Urothelium cell line (cell line): ENCODE measurements at regions not wholly inside any gene's neighbourhood (a gene's known extent, or its start where the extent isn't known, plus 50 kb on each side); places are given as distances from the start of the nearest gene placed in this dataset.

Experiments used
- DNase-seq: peaks from one replicate; pipeline ENCODE4 v3.0.0; 2011; ENCODE audit warnings: low spot score, mixed read lengths
- FAIRE-seq: peaks from 2 replicates; lab custom pipeline; 2011; peaks lifted over from hg19 to GRCh38; lab: Jason Lieb, UNC

DNA sequence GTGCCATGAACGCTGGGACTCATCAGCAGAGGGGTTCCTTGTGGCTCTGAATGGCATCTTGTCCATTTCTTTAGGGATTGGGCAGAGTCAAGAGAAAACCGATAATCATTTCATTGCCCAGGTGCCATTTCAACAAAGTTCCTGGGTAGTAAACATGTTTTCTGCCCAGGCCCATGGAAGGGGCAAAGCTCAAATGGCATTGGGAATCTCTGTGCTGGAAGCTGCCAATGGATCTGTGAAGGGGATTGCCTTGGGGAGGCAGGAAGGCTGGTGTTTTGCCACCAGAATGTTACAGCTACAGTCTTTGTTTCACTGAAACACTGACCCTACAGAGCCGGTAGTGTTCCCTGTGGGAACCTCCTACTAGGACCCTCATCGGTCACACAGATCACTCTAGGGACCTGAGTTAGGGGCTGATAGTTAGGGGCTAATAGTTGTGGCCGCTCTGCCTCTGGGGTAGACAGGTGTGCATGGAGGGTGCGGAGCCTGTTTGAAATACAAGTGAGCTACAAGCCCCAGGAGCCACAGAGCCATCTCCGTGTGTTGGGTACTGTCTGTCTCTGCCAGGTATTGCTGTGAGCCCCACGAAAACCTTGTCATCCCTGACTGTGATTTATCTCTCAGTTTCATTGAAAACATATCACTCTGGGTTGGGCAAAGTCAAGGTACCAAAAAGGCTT, 224.4 kb upstream of the COPS8 start:
- no peak for FAIRE-seq
- no peak for DNase-seq

DNA sequence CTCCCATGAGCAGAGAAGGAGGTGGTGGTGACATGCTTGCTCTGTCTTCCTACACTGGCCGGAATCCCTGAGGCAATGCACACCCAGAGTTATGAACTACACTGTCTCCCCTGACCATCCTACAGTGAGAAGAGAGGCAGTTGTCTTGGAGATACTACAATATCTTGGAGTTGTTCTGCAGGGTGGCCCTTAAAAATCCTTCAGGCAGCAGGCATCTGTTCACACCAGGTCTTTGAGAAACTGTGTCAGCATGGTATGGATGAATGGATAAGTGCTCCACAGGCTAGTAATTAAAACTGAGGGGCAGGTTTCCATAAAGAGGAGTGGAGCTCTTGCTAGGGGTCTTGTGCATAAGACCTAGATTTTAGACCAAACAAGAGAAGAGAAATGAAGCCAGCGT, 223.7 kb upstream of the COPS8 start:
- no peak for FAIRE-seq
- DNase-seq = no peak

DNA sequence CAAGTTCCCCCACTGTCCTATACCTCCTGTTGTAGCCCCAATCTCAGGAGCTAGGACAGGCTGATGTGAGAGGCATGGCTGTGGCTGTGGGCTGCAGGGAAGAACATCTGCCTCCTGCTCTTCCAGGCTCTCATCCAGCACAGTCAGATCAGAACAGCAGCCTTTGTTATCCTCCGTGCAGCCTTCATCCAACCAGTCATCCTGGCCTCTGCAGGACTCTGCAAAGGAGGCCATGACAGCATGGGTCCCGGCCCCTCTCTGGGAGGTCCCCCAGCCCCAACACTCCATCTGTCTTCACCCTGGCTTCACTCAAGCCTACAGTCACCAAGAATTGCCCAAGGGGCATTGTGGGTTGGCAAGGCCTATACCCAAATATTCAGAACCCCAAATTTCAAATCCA, 223.2 kb upstream of the COPS8 start:
- FAIRE-seq (no peak), DNase-seq (no peak)

DNA sequence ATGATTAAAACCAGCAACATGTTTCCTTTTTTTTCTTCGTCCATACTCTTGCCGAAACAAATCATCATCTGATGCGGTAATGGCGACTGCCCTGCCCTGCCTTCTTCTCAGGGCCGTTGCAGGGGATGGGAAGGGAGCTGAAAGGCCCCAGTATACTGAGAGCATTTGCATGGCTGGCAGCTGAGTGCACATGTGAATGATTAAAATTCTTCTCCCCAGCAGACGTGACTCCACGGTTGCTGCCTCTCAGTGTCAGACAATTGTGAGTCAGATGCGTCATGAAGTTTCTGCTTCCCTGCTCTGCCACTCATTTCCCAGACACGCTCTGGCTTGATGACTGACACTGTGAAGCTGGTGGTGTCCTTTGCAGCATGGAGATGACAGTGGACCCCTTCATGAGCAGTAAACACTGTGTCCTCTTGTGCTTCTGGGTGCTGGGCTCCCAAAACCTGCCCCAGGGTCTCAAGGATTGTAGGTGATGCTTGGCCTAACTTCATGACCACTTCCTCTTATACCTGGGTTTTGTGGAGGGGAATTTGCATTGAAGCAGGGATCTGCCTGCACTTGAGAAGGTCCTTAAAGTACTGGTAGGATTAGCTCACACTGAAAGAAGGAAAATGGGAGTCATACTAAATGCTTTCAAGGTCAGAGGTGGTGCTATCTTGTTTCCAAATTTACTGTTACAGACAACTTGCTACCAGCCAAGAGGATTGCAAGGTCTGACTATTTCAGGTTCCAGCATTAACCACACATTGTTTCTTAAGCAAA, 222.5 kb upstream of the COPS8 start:
- FAIRE-seq = no peak
- no peak for DNase-seq

DNA sequence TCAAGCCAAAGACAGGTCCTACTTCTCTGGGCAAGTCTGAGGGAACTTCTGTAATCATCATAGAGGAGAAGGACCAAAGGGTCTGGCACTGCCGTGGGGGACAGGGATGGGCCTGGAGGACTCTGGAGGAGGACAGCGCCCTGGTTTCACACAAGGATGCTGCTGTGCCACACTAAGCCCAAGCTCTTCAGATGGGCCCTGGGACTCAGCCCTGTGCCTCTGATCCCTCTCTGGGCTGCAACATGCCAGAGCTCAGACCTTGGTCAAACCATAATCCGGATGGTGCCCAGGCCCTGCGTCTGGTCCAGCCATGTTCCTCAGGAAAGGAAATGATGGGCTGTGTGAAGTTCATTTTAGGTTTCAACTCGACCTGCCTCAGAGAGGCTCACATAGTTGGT, 222.0 kb upstream of the COPS8 start:
- FAIRE-seq (no peak), DNase-seq (no peak)

DNA sequence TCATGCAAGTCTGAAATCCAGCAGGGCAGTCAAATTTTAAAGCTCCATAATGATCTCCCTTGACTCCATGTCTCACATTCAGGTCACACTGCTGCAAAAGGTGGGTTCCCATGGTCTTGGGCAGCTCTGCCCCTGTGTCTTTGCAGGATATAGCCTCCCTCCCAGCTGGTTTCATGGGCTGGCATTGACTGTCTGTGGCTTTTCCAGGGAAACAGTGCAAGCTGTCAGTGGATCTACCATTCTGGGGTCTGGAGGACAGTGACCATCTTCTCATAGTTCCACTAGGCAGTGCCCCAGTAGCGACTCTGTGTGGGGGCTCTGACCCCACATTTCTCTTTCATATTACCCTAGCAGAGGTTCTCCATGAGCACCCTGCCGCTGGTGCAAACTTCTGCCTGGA, 220.6 kb upstream of the COPS8 start:
- FAIRE-seq = no peak
- DNase-seq = no peak

DNA sequence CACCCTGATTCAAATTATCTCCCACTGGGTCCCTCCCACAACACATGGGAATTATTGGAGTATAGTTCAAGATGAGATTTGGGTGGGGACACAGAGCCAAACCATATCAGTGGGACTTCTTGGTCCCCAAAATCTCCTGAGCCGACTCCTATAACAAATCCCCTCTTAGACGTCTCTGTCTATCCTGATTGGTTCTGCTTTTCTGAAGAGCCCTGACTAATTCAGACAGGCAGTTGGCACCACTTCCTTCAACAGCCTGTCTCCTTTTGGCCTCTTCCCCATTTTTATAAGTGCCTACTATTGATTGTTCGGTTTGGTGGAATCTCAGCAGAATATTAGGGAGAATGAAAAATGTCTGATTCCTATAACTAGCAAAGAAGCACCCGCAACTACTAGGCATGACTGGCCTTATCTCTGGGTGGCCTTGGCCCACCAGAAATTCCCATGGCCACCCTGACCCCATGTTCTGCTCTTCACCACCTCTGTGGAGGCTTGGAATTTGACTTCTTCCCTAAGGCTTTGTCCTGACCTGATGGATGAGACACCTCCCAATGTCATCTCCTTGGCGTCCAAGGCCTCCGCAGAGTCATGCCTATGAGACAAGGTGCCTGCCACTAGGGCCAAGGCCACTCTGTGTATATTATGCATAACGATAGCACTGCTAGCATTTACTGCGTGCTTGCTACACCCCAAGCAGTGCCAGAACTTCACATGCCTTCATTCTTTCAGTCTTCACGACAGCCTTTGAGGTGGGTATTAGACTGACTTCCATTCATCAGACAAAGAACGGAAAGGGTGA, 218.9 kb upstream of the COPS8 start:
- FAIRE-seq (no peak), DNase-seq (no peak)

DNA sequence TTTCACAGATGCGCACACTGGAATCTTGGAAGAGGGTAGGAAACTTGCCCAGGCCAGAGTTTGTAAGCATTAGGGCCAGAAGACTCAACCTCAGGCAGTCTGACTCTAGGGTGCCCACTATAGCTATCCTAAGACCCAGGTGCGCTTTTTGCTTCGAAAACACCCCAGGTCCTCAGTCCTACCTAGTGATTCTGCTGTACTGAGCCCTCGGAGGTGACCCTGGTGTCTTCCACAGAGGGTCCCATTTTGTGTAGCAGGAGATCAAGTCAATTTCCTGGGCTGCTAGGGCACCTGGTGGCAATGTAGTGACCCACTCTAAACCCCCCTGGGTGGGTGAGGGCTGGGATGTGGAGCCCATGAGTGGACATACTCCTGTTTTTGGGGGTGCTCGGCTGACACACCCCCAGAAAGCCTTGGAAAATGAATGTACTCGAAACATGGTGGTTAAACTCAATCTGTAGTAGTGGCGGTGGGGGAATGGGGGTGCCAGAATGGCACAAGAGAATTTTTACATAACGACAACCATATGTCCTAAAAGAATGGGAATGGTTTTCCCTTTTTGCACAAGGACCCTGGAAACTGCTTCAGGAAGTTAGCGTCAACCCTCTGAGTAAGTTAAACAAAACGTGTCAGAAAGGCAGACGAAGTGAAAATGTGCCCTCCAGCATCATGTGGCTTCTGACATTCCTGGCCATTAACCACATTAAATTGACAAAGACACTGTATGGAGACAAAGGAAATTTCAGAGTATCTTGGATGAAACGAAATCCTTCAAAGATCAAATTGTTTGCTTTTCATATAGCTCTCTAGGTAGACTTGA, 218.0 kb upstream of the COPS8 start:
- DNase-seq (no peak), FAIRE-seq (no peak)

DNA sequence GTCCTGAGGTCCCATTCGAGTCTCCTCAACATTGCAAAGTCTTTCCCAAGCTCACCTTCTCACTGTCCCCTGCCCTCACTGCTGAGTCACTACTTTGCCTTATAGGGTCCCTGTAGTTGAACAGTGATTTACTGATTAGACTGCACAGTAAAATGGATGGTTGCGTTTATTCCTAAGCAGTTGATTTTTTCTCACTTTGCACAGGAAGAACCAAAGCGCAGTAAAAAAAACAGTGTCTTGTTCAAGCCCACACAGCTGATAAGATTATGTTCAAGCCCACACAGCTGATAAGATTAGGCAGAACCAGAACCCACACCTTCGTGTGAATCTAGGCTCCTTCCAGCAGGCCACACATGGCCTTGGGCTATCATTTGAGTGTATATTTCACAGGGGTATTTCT, 215.3 kb upstream of the COPS8 start:
- DNase-seq = no peak
- FAIRE-seq = no peak

DNA sequence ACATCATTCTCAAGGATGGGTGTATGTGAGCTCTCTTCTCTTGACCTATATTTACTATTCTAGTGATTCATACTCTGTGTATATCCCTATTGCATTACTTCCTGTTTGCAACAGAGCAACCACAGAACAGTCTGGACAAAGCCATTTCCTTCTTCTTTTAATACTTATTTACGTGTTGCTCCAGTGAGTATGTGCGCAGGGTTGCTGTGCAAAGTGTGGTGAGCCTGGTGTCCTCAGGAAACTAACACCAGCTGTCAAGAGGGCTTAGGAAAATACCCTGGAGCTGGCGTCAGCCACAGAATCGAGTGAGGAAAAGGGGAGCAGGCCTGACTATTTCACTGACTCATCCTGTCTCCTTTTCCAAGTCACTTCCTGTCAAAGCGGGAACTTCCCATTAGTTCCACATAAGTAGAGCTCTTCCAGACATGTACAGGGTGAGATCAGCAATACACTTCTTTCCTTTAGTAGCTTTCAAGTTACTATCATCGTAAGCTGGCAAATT, 214.1 kb upstream of the COPS8 start:
- DNase-seq = peak; percentile 50
- FAIRE-seq = no peak

DNA sequence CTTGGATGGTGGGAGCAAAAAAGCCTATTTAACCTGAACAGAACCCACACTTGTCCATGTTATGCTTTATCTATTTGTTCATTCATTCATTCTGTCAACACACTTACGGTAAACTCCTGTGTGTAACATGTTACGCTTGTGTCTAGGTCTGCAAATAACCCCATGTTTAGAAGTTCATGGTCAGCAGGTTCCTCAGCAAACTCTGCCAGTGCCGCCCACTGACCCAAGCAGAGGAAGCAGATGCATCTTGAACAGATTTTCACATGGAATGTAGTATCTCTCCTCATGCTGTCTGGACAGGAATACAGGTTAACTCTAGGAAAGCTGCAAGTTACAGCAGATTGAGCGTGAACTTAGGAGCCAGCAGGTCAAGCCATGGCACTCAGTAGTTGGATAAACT, 213.7 kb upstream of the COPS8 start:
- no peak for FAIRE-seq
- no peak for DNase-seq

DNA sequence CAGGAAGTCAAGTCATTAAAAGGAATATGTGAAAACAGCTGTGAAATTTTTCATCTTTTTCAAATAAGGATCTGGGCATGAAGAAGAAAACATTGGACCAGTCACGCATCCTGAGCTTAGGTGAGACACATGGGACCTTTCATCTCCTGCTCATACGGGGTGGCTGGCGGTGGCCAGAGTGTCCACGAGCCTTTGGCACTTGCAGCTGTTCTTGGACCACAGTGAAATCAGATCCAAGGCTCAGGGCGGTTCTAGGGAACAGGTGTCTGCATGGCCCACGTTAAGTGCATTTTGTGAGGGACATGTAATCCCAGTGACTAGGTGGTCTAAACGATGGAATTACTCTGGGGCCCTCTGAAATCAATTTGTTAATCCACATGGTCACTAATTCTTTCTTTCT, 212.7 kb upstream of the COPS8 start:
- FAIRE-seq = no peak
- no peak for DNase-seq

DNA sequence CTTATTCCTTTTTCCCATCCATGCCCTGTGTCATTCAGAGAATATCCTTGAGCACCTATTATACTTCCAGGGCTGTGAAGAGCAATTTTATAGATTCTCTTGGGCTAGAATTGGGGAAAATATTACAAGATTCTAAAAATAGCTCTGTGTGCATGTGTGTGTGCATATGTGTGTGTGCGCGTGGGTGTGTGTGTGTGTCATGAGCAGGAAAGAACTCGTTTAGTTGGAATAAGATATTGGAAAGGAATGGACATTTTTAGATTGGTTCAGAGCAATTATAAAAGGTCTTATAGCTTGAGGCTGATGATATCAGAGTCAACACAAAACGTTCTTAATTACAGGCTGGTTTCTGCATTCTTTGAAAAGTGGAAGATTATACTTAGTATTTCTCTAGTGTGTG, 212.1 kb upstream of the COPS8 start:
- no peak for DNase-seq

DNA sequence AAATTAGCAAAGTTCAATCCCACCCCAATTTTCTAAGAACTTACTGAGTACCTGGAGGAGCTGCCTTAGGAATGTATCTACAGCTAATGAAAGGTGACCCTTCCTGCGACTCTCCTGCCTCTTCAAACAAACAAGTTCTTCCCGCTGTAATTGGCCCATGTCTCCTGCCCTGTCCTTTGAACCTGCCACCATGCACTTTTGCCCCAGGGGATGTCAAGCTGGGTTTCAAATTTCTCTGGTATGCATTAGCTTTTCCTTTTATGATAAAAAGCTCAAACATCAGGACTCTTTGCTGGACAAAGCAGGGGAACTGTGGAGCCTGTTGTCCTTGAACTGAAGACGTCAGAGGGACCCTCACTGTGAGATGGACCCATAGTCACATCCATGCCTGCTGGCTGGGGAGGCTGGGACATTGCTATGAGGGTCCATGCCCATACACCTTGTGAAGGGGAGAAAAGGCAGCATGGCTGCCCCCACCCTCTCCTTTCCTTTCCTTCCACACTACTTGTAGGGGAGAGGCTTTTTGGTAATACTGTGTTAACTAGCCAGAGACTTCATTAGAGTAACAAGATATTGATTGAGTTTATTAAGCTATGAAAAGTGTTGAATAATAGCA, 210.7 kb upstream of the COPS8 start:
- FAIRE-seq (no peak), DNase-seq (no peak)

More for the DNA sequence above, 212.1 kb upstream of the COPS8 start:
- no peak for FAIRE-seq

DNA sequence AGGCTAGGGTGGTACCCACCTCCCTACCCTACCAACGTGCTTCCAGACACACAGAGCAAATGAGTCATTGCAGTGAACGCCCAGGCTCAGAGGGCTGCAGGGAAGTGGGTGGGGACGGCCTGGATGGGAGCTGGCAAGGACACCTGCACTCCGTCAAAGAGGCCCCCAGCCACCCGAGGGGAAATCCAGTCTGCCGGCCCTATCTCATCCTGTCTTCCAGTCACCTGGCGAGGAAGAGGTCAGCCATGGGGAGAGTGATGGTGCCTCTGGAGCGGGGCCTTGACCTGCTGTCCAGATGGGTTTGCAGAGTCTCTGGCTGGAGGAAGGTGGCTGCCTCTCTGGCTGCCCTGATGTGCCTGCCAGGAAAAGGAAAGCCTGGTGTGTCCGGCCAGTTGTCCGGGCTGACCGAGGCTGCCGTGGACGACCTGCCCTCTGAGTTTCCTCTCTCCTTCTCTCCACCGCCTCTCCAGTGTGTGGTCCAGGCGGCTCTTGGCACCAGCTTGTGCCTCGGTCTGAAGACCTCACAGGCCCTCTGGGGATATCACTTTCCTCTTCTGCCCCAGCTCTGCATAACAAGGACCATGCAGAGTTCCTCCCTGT, 209.7 kb upstream of the COPS8 start:
- DNase-seq (peak; percentile 31), FAIRE-seq (no peak)

DNA sequence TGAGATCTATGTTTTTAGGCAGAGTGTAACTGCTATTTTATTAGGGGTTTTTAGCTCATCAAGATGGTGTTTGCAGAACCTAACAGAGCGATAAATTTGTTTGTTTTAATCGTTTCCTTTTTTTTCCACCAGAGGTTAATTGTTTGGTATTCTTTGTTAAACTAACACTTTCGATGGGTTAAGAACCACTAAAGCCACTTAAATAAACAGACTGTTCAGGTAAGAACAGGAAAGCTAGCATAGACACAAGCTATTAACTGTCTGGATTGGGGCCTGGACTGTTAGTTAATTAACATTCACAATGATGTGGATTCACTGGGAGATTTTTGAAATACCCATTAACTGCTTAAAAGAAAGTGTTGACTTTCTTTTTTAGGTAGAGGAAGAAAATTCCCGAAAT, 209.0 kb upstream of the COPS8 start:
- DNase-seq = no peak
- no peak for FAIRE-seq

DNA sequence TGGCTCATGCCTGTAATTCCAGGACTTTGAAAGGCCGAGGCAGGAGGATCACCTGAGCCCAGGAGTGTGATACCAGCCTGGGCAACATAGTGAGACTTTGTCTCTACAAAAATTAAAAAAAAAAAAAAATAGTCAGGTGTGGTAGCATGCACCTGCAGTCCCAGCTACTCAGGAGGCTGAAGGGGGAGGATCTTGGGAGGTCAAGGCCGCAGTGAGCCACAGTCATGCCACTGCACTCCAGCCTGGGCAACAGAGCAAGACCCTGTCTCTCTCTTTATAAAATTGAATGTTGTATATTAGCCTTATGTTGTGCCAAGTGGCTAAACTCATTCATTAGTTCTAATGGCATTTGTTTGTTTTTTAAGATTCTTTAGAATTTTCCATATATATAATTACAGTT, 207.7 kb upstream of the COPS8 start:
- no peak for DNase-seq
- no peak for FAIRE-seq

DNA sequence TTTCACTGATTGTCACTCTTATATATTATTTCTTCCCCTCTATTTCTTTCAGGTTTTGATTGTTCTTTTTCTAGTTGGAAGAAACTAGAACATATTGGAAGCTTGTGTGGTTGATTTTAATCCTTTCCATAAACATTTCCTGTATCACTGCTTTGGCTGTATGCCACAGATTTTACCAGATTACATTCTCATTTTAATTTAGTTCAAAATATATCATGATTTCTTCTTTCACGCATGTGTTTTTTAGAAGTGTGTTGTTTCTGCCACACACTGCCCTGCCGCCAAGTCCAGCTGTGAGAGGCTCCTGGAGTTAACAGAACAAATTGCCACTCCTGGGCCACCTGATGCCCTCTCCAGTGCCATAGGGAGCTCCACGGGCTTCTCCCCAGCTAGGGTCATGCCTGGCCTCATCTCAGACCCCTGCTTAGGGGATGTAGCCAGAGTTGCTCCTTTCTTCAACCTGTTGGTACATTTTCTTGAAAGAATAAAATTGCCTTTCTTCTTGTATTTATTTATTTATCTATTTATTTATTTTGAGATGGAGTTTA, 206.2 kb upstream of the COPS8 start:
- FAIRE-seq = no peak
- no peak for DNase-seq

DNA sequence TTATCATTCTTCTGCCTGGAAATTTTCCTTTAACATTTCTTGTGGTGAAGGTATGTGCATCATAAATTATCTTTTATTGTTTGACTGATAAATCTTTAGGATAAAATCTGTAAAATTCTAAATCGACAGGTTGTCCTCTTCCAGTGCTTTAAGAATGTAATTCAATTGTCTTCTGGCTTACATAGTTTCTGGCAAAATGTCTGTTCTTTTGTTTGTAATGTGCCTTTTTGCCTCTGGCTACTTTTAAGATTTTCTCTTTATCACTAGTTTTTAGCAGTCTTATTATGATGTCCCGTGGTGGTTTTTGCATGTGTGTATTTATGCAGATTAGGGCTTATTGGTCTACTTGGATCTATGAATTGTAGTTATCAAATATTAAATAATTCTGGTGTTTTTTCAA, 203.6 kb upstream of the COPS8 start:
- DNase-seq (no peak), FAIRE-seq (no peak)

DNA sequence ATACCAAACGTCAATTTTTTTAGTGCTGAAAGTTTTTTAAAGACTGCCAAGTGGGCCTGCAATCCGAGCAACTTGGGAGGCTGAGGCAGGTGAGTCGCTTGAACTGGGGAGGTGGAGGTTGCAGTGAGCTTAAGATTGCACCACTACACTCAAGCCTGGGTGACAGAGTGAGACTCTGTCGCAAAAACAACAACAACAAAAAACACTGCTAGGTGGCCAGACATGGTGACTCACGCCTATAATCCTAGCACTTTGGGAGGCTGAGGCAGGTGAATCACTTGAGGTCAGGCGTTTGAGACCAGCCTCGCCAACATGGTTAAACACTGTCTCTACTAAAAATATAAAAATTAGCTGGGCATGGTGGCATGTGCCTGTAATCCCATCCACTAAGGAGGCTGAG, 202.8 kb upstream of the COPS8 start:
- FAIRE-seq (no peak), DNase-seq (no peak)
